ENCODE measurements at regions not wholly inside any gene's neighbourhood (a gene's known extent, or its start where the extent isn't known, plus 50 kb on each side); places are given as distances from the start of the nearest gene placed in this dataset.
A peak's percentile ranks its signal among the peaks of the same experiment; 100 is the strongest.

DNA sequence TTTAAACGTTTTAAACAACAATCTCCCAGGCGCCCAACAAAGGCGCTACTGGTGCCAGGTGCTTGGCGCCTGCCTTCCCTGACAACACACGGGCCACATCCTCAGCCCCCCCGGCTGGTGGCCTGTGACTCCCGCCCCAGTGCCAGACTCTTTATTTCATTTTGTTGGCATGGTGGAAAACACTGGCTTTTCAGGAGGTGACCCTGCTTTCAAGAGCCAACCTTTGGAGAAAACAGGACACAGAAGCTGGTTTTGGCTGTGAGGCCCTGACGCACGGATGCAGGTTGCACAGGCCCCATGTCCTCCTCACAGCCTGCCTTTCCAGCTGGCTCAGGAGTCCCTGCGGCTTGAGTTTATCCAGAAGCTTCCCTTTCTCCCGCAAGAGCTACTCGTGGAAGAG is 100.0 kb downstream of the METRNL start:
- DNase-seq (ENCODE audit: low read depth, low spot score), result peak; percentile 87
- intact Hi-C loops (cut with micrococcal nuclease) (no loop called here), dilution Hi-C loops (cut with MboI; ENCODE audit: extremely low pct_ligation_motif_present, low sequenced_read_pairs) (no loop called here)
- H3K4me2 ChIP-seq (ENCODE audit: insufficient read depth, low read length), result no peak overlapping the region
- H3K27me3 ChIP-seq (ENCODE audit: control insufficient read depth in 2 of 2, insufficient read depth in 2 of 2, low read length in 2 of 2), result no peaks in the 10 kb centered on the region
- H2AFZ ChIP-seq (ENCODE audit: low read depth, low read length), result no peak overlapping the region
- no peaks in the 10 kb centered on the region for H3K36me3 ChIP-seq (ENCODE audit: control insufficient read depth in 2 of 2, extremely low read depth in 1 of 2, insufficient read depth in 2 of 2, low read length in 2 of 2)
- BruUV-seq (replicated peaks), result no TSS peak
- FAIRE-seq, result no peak
- TF ChIP-seq JUN (IDR thresholded peaks at IDR 0.05; ENCODE audit: borderline replicate concordance, insufficient read depth, insufficient read length, low read depth) (no peak), MYC (IDR thresholded peaks at IDR 0.05; ENCODE audit: low read depth, low read length) (no peak), EZH2 (IDR thresholded peaks at IDR 0.05; ENCODE audit: borderline replicate concordance, low read depth, low read length, severe bottlenecking) (no peak), POLR2A (IDR thresholded peaks at IDR 0.05; ENCODE audit: low read depth, low read length) (no peak), FOS (IDR thresholded peaks at IDR 0.05; ENCODE audit: borderline replicate concordance, insufficient read depth, low read length) (no peak), POLR2AphosphoS5 (IDR thresholded peaks at IDR 0.05; ENCODE audit: insufficient read depth, low read depth, low read length) (no peak)
- TF ChIP-seq, protein P1, sequence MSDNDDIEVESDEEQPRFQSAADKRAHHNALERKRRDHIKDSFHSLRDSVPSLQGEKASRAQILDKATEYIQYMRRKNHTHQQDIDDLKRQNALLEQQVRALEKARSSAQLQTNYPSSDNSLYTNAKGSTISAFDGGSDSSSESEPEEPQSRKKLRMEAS (IDR thresholded peaks at IDR 0.05; ENCODE audit: insufficient read depth, insufficient read length), result no peak
- TF ChIP-seq, protein P2, sequence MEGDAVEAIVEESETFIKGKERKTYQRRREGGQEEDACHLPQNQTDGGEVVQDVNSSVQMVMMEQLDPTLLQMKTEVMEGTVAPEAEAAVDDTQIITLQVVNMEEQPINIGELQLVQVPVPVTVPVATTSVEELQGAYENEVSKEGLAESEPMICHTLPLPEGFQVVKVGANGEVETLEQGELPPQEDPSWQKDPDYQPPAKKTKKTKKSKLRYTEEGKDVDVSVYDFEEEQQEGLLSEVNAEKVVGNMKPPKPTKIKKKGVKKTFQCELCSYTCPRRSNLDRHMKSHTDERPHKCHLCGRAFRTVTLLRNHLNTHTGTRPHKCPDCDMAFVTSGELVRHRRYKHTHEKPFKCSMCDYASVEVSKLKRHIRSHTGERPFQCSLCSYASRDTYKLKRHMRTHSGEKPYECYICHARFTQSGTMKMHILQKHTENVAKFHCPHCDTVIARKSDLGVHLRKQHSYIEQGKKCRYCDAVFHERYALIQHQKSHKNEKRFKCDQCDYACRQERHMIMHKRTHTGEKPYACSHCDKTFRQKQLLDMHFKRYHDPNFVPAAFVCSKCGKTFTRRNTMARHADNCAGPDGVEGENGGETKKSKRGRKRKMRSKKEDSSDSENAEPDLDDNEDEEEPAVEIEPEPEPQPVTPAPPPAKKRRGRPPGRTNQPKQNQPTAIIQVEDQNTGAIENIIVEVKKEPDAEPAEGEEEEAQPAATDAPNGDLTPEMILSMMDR (IDR thresholded peaks at IDR 0.05; ENCODE audit: extremely low read depth in 1 of 2, insufficient read depth in 1 of 2, low read depth in 1 of 2, low read length in 2 of 2), result no peak
- H3K9me3 ChIP-seq (replicated peaks; ENCODE audit: control insufficient read depth, insufficient read depth, low read length), result no peaks in the 10 kb centered on the region
- peaks cover 9% of the 10 kb centered on the region for H3K4me1 ChIP-seq (ENCODE audit: control insufficient read depth, extremely low read depth, insufficient read depth, low read length)
- CTCF ChIA-PET, result interaction anchor here (0.6 to 1.6 kb wide), 3 partner anchors 15 to 216 kb away, joined by 3 to 6 read pairs (median 5); no protein-coding TSS in a partner anchor
- H3K27ac ChIP-seq (ENCODE audit: insufficient read depth, low read depth, low read length), result no peak overlapping the region
- POLR2A ChIA-PET, result interaction anchor here (1.7 kb wide), 1 partner anchor 100 kb away, joined by 3 read pairs; the partner anchor contains the start of gene METRNL
- H3K9me1 ChIP-seq (replicated peaks; ENCODE audit: control insufficient read depth, extremely low read depth, insufficient read depth, low read length), result no peaks in the 10 kb centered on the region
- H3K4me3 ChIP-seq (replicated peaks in 1 of 3; ENCODE audit: insufficient read depth in 1 of 3, low read depth in 1 of 3, low read length in 3 of 3), result no peak overlapping the region
- no peak overlapping the region for H3K9ac ChIP-seq (replicated peaks; ENCODE audit: extremely low read depth, insufficient read depth, low read length)
- no peaks in the 10 kb centered on the region for H4K20me1 ChIP-seq (replicated peaks; ENCODE audit: control insufficient read depth, extremely low read depth, insufficient read depth, low read length)
- no peaks in the 10 kb centered on the region for H3K79me2 ChIP-seq (ENCODE audit: control insufficient read depth, insufficient read depth, low read length)
